Nucleus accumbens (tissue), 56 donors: ENCODE measurements at regions not wholly inside any gene's neighbourhood (a gene's known extent, or its start where the extent isn't known, plus 50 kb on each side); places are given as distances from the start of the nearest gene placed in this dataset.
"Not testable (repeated sequence)": the region's sequence is repeated elsewhere in the genome, so short reads cannot be mapped to it uniquely, and the experiment has no call there.

Experiments
- DNase-seq, 56 donors: peaks; one replicate each; lab custom pipeline; 2025; lab: John Stamatoyannopoulos, UW

DNA sequence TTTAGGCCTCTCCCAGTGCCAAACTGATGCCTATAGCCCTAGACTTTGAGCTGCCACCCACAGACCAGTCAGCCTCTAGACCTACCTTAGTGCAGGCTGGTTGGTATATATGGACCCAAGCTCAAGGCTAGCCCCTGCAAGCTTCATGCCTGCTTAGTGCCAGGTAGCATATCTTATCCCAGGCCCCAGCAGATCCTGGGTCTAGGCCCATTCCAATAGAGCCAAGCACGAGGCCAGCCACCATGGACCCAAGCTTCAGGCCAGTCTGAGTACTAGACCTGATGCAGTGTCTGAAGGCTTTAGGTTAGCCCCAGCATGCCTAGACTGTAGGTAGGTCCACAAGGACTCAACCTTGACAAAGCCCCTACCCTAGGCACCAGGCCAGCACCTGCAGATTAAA lies 1081.7 kb downstream of the JRKL start:
- no peak for DNase-seq

DNA sequence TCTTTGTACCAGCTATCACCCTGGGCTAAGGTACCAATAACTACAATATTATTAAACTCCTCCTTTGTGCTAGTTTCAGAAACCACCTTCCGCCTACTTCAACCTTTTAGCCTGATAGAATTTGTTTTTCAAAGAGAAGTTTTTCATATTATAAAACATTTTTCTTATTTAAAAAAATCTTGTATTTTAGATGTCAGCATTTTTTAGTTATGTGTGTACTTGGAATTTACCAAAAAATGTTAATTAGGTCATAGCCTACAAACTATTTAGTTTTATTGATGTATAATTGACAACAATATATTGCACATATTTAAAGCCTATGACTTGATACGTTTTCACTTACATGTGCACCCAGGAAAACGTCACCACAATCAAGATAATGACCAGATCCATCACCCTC lies 1097.6 kb downstream of the JRKL start:
- no peak for DNase-seq

DNA sequence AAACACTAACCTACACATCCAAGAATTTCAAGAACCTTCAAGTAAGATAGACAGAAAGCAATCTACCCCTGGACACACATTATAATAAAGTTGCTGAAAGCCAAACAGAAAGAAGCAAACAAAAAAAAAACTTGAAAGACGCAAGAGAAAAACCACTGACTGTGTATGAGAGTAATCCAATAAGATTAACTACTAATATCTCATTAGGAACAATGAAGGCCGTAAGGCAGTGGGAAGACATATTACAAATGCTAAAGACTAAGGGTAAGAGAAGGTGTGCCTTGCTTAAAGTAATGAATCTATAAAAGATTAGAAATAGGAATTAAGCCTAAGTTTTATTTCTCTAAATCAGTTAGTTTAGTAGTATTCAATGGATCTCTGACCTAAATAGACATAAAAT lies 1109.1 kb downstream of the JRKL start:
- DNase-seq: no peak

DNA sequence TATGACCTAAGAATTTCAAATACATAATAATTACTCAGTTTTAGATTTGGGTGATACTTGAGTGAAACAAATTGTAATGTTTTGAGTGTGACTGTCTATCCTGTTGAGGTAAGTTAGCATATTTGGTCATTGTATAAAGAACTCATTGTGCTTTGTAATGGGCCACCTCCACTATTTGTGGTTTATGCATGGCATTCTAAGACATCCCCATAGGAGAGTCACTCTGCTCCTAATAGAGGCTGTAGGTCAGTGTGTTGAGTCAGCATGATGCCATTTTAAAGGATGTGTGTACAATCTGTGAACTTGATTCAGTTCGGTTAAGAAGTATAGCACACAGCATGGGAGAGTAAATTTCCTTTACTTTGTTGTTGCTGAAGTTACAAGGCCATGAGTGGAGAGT lies 1112.4 kb downstream of the JRKL start:
- no peak for DNase-seq

DNA sequence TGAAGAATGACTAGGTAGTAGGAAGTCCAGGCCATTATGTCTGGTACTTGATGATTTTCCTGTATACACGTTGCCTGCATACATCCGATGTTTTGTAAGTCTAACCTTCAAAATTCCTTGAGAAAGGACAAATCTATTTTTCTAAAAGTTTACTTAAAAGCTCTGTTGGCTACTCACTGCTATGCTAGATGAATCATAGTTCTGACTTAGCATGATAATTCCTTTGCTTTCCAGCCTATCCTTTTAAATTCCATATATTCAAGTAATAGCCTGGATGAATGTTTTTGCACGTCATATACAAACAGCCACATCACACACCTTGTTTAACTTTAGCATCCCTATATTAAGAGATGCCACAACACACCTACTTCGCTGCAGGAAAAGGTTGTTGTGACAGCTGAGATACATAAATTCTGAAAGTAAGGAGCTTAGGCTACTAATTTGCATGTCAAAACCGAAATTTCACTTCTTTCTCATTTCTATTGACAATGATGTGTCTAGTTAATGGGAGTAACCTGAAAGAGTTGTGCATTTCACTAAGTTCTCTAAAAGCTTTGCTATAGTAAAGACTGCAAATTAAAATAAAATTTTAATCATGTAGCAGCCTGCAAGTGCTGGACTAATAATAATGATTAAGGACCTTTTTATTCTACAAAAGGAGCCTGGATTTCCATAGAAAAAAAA lies 1116.4 kb downstream of the JRKL start:
- DNase-seq: no peak

DNA sequence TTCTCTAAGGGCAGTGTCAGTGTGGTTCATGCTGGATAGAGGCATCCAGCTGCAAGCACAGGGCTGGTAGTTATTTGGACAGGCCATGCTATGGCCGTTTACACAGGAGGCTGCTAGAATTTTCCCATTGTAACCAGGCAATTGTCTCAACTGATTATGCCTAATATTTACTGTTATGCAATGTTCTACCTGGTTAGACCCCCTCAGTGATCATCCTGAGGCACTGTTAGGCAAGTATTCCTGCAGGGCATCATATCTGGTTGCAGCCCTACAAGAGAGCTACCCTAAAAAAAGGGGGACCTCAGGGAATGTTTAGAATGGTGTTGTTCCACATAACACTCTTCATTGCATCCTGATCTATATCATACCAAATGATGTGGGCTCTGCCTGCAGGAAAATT lies 1124.6 kb downstream of the JRKL start:
- DNase-seq: no peak

DNA sequence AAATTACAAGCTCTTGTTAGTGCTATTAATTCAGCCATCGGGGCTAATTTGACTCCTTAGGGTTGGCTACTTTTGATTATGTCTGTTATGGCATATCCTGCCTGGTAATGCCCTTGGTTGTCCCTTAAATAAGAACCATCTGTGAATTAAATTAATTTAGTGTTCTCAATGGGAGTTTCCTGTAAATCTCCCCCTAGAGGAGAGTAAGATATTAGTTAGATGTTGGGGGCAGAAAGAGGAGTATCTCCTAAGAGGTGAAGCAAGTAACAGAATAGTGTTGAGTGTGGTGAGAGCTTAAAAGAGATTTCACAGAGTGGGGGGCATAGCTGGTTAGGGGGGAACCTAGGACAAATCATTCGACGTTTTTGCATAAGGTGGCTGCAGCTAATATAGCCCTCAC lies 1126.9 kb downstream of the JRKL start:
- DNase-seq: no peak

DNA sequence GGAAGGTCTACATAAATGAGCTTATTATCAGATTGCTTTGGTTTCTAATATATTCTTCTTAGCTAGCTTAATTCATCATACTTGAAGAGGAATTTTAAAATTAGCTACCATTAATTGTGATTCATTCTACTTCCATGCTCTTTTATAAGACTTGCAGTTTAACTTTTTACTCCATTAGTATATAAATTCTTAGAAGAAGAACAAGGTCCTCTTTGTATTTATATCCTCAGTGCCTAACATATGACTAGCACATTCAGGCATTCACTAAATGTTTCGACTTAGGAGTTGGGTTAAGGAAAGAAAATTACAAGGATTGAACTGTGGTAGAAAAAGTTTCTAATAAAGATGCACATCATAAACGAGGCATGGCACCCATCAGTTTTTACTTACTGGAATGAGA lies 1135.5 kb downstream of the JRKL start:
- no peak for DNase-seq

DNA sequence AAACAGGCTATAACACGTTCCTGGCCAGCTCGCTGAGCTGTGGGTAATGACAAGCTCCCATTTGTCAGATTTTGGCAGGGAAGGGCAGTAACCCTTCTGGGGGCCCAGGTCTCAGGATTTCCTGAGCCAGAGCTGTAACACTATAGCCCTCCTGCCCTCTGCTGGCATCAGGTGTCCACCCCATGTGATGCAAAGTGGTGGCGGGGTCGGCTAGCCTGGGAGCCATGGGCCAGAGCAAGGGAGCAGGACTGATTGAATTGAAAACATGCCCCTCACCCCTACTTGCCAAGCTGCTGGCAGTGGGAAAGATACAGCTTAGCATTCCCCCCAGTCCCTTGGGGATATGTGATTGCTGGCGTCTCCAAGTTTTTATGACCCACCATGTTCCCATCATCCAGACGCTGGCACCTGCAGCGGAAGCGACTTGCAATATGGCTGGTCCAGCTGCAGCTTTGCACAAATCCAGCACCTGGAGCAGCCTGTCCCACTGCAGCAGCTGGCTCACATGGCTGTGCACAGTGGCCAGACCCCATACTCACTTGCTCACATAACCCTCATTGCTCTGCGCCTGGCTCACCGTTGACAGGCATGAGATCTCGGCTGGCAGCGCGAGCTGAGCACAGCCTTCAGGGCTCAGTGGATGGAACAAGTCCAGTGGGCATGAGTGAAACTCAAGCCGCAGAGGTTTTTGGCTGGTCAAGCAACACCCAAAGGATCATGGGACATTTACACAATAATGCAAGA lies 1147.8 kb downstream of the JRKL start:
- DNase-seq: no peak

DNA sequence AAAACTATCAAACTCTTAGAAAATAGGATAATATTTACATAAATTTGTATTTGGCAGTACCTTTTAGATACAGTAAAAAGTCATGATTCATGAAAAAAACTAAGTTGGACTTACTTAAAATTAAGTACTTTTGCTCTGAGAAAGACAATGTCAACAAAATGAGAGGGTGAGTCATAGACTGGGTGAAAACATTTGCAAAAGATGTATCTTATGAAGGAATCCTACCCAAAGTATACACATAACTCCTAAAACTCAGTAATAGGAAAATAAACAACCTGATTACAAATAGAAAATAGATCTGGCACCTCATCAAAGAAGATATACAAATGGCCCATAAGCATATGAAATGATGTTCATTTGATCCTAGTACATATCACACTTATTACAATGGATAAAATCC lies 1154.6 kb downstream of the JRKL start:
- no peak for DNase-seq

DNA sequence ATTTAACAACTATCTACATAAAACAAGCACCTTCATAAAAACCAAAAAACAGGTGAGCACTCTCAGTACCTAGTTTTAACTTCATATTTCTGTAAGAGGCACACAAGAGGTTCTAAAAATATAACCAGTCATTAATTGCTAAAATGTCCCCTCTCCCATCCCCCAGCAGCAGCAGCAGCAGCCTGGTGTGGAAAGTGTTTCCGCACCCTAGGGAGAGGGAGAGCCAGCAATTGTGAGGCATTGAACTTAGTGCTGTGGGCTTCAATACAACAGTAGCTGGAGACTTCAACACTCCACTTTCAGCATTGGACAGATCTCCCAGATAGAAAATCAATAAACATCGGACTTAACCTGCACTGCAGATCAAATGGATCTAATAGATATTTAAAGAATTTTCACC lies 1158.5 kb downstream of the JRKL start:
- DNase-seq: no peak

DNA sequence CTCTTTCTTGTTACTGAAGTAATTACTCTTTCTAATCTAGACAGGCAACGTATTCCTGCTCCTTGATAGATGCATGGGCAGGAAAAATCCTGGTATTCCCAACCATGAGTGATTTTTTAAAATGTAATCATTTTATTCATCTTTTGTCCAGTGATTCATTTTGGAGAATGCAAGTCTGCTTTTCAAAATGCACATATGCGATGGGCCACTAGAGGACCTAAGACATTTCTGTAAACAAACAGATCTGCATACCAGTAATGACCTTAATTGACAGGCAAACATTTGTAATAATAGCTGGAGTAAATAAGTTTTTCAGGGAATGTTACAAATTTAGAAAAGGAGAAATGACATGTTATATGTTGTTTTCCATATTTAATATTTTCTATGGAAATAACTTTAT lies 1167.6 kb downstream of the JRKL start:
- DNase-seq: no peak

DNA sequence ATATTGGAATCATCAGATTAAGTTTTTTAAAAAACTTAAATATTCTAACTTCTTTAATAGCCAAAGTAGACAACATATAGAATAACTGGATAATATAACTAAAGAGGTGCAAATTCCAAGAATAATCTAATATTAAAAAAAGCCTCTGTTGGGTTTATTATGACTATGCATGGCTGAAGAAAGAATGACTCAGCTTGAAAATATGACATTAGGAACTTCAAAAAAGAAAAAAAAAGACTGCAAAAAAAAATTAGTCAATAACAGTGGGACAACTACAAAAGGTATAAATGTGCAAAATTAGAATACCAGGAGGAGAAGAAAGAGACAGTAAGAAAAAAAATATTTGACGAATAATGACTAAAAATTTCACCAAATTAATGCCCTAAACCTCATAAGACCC lies 1178.0 kb downstream of the JRKL start:
- no peak for DNase-seq

DNA sequence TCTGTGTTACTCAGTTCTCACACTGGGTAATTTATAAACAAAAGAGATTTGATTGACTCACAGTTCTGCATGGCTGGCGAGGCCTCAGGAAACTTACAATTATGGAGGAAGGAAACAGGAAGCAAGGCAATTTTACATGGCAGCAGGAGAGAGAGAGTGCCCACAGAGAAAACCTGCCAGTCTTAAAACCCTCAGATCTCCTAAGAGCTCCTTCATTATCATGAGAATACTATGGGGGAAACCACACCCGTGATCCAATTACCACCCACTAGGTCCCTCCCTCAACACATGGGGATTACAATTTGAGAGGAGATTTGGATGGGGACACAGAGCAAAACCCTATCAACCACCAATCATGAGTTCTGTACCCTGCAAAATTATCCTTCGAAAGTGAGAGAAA lies 1180.8 kb downstream of the JRKL start:
- no peak for DNase-seq

DNA sequence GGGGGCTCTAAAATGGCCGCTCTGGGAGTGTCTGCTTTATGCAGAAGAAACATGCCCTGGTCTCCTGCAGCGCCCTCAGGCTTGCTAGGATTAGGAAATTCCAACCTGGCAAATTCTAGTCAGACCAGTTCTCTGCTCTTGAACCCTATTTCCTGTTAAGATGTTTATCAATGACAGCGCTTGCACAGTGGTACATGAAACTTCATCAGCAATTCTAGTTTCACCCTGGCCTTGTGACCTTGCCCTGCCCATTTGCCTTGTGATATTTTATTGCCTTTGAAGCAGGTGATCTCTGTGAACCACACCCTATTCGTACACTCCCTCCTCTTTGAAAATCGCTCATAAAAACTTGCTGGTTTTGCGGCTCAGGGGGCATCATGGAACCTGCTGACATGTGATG lies 1184.0 kb downstream of the JRKL start:
- not testable (repeated sequence) for DNase-seq

DNA sequence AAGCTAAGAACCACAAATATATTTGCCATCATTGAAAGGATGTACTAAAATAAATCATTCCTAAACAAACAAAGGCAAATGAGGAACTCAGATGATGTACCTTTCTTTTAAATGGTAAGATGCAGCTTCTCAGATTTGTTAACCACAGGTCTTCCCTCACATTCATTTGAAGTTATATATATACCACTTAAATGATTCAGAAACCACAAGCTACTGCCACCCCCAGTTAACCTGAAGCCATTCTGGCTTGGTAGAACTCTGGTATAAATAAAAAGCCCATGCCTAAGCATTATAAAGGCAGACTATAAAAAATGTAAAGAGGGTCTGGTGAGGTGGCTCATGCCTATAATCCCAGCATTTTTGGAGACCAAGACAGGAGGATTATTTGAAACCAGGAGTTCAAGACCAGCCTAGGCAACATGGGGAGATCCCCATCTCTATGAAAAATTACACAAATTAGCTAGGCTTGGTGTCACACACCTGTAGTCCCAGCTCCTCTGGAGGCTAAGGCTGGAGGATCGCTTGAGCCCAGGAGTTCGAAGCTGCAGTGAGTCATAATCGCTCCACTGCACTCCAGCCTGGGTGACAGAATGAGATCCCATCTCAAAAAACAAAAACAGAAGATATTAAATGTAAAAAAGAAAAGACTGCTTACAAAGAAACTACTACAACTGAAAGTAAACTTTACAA lies 1185.3 kb downstream of the JRKL start:
- no peak for DNase-seq

DNA sequence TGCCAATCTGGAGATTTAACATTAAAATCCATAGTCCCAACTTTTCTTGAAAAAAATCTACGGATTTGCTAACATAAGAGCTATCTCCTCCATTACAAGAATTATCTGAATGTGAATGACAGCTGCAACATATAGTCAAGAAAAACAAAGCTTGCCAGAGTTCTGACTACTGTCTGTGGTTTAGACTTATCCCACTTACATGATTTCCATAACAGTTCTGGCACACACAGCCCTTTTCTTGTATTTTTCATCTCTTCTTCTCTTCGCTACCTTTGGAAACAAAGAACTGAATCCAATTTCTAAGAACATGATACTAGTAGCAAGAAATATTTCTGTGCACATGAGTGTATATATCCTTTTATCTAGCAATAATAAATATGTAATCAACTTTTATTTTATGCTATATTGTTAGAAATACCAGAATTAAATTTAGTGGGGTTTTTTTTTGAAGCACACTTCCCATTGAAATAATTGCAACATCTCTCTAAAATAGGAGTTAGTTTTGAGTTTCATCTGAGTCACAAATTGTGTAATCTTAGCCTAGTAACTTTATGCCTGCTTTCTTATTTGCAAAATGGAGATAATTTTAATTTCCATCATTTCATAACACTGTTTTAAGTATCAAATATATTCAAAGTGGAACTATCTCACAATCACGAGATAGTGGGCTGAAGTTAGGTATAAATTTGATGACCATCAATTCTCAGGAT lies 1217.6 kb downstream of the JRKL start:
- no peak for DNase-seq

DNA sequence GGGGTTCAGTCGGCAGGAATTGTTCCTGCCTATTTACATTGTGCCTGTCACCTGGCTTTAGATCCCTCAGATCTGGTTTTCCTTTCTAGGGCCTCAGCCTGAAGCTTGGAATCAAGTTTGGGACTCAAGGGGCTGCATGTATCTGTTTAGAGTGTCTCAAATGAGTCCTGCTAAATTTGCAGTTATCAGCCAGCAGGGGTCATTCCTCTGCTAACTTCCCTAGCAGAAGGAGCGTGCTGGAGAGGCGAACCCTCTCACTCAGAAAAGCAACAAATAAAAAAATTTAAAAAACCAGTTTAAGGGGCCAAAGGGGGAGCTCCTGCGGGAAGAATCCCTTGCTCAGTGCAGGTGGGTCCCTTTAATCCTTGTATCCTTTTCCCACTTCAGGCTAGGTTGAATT lies 1220.2 kb downstream of the JRKL start:
- DNase-seq: no peak

DNA sequence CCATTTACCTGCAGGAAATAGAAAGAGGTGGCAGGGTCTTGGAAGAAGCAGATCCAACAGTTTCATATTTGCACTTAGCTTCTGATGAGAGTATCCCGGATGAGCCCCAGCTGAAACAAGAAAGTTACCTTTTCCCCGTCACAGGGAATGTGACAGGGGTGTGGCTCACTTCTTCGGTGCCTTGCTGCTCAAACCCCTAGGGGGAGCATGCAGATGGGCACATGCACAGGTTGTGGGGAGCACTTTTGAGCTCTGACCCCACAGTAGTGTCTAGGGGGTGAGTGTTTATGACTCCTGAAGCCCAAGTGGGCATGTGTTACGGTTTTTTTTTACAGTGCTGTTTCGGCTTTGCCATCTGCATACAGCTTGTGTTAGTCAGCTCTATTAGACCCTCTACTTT lies 1221.0 kb downstream of the JRKL start:
- DNase-seq: no peak

DNA sequence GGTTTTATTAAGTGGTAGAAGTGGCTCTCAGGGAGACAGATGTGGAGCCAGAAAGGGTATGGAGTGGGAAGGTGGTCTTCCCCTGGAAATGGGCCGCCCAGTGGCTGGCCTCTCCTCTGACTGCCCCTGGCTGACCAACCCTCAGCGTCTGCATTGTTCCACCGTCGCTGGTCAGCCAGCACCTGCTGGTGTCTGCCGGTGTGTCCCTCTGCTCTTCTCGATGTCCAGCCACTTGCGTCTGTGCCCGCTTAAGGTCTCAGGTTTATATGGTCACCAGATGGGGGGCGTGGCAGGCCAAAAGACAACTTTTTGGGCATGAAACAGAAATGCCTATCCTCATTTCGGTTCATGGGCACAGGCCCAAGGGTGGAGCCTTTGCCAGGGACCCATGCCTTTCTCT lies 1221.5 kb downstream of the JRKL start:
- DNase-seq: no peak

DNA sequence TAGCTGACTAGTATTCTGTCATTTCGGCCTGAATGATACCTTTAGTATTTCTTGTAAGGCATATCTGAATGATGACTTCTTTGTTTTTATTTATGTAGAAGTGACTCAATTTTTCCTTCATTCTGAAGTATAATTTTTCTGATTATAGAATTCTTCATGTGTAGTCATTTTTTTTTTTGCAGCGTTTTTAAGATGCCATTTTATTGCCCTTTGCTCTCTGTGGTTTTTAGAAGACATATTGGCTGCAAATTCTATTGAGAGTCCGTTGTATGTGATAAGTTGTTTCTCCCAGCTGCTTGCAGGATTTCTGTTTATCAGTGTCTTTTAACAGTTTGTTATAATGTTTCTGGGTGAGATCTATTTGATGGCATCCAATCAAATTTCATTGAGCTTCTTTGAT lies 1224.8 kb downstream of the JRKL start:
- no peak for DNase-seq
